Stimulated activated CD4-positive, alpha-beta T cell treated with anti-CD3 and anti-CD28 coated beads, Interleukin-12 subunit alpha, Interleukin-12 subunit beta, amount 100 ng/mL, for 48 hours (primary cell): ENCODE measurements at regions not wholly inside any gene's neighbourhood (a gene's known extent, or its start where the extent isn't known, plus 50 kb on each side); places are given as distances from the start of the nearest gene placed in this dataset.

Experiments
- DNase-seq, 3 donors: peaks; one replicate each; pipeline ENCODE4 v3.0.0-alpha.2; 2020; ENCODE audit warnings: low read depth in 2 of 3, low spot score in 1 of 3

DNA sequence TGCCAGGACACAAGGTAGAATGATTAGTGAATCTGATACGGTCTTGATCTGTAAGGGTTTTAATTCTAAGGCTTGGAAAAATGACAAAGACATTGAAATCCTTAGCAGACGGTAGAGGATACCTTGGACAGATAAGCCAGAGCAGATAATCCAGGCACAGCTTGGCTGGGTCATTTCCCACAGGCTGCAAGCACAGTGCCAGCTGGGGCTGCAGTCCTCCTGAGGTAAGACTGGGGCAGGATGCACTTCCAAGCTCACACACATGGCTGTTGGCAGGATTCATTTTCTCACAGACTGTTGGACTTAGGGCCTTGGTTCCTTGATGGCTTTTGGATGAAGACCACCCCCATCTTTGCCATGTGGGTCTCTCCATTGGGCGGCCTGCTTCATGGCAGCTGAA, 63.2 kb upstream of the BMPER start:
- no peak for DNase-seq

DNA sequence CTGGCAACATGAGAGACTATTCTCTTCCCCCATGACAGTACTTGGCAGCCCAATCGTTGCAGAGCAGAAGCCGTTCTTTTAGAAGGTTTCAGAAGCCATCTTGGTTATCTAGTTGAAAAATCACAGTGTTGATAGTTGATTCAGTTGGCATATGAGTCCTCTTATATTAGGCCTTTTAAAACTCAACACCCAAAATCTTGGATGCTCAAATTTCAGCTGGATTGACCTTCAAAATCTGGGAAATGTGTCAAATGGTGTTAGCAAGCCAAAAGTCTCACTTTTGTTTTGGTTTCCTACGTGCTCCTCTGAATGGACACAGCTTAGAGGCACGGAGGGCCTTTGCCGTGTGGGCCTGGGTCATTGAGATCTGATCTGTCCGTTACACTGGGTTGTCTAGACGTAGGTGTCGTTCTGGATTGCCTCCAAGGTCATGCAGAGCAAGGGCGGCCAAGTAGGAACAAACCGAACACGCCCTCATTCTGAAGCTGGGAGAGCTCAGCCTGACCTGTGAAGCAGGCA, 59.3 kb upstream of the BMPER start:
- no peak for DNase-seq

- no peak for DNase-seq
Observed at GRCh38 chr7:33849004-33849403, 56.3 kb upstream of the BMPER start.

- DNase-seq = no peak
Observed at GRCh38 chr7:33849971-33850559, 55.3 kb upstream of the BMPER start.

- DNase-seq = no peak
Observed at GRCh38 chr7:33850768-33851167, 54.6 kb upstream of the BMPER start.

DNA sequence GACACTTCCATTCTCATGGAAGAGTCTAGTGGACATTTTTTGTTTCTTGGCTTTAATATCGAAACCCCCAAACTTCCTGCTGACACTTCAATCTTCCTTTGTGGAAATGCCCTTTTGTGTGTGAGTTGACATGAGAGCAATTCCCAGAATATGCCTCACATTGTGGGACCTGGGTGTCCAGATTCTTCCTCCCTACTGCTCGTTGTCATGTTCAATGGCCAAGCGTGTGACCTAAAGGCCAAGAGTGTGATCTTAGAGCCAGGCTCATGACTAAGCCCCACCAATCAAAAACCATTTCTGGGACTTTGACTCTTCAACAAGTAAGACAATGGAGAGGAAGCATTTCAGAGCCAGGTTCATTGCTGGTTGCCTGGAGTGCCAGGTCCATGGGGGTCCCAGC, 52.5 kb upstream of the BMPER start:
- DNase-seq = no peak

DNA sequence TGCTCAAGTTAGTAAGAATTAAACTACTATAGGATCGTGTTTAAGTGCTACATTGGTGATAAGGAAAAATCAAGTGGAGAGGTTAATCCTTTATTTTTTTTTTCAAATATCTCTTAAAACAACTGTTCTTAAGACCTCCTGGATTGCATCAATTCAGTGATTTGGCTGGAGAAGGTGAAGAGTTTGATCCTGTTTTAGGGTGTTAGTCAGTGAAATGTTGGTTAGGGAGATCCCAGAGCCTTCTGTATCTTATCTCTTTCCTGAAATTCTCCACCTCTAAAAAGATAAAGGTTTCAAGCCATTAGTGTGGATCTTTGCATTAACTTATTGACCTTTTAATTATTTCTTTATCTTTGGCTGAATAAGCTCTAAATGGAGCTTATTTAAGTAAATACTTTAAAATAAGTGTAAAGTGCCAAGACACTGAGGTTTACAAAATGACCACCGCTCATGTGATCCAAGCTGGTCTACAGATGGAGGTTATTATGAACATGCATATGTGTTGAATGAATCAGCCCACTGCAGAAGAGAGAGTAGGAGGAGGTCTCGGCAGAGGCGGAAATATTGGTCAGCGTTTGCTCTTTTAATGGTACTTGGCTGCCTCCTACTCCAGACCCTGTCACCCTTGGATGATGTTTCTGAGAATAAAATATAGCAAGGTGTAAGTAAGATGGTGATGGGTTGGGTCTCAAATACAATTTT, 51.8 kb upstream of the BMPER start:
- no peak for DNase-seq

DNA sequence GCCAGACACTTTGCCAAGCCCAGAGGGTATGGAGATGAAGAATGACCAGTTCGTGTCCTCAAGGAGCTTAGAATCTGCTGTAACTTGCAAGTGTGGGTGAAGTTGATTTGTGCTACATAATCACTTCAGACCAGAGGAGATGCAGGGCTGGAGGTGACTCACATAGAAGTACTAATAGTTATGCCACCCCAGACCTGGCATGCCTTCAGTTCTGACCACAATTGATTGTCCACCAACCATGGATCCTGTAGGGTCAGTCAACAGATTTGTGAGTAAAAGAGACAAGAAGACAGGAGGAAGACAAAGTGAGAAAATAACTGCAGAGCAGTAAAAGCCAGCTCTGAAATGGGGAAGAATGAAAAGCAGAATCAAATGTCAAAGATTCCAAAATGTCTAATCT, 51.2 kb upstream of the BMPER start:
- DNase-seq = no peak

DNA sequence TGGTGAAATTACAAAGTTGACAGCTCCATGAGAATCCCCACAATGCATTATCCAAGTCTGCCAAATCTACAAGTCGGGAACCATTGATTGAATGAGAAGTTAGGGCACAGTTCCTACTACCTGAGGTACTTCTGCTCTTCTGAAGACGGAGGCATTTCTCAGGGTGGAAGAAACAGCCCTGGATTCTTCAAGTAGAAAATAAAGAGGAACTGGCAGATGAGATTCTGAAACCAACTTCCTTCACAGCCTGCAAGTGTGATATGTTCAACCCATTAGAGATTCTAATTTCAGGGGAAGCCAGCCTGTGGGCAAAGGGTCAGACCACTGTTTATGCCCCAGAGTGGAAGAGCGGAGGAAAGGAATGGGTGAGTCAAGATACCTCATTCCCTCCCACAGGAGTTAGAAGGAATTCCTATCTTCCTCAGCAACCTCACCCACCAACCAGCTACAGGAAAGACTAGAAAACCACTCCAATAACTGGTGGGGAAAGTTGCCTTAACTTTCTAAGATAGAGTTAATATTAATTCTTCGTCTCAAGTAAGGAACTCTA, 50.5 kb upstream of the BMPER start:
- DNase-seq = no peak
